ENCODE measurements at regions not wholly inside any gene's neighbourhood (a gene's known extent, or its start where the extent isn't known, plus 50 kb on each side); places are given as distances from the start of the nearest gene placed in this dataset.

GRCh38 chr3:30475038-30475808 is 131.2 kb upstream of the TGFBR2 start:
- TF ChIP-seq, protein P1, sequence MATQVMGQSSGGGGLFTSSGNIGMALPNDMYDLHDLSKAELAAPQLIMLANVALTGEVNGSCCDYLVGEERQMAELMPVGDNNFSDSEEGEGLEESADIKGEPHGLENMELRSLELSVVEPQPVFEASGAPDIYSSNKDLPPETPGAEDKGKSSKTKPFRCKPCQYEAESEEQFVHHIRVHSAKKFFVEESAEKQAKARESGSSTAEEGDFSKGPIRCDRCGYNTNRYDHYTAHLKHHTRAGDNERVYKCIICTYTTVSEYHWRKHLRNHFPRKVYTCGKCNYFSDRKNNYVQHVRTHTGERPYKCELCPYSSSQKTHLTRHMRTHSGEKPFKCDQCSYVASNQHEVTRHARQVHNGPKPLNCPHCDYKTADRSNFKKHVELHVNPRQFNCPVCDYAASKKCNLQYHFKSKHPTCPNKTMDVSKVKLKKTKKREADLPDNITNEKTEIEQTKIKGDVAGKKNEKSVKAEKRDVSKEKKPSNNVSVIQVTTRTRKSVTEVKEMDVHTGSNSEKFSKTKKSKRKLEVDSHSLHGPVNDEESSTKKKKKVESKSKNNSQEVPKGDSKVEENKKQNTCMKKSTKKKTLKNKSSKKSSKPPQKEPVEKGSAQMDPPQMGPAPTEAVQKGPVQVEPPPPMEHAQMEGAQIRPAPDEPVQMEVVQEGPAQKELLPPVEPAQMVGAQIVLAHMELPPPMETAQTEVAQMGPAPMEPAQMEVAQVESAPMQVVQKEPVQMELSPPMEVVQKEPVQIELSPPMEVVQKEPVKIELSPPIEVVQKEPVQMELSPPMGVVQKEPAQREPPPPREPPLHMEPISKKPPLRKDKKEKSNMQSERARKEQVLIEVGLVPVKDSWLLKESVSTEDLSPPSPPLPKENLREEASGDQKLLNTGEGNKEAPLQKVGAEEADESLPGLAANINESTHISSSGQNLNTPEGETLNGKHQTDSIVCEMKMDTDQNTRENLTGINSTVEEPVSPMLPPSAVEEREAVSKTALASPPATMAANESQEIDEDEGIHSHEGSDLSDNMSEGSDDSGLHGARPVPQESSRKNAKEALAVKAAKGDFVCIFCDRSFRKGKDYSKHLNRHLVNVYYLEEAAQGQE (IDR thresholded peaks at IDR 0.05; ENCODE audit: borderline replicate concordance), result no peak
- TF ChIP-seq POLR2AphosphoS5 (IDR thresholded peaks at IDR 0.05) (no peak), EP300 (conservative IDR thresholded peaks at IDR 0.05; ENCODE audit: poor library complexity, severe bottlenecking) (no peak), EZH2 (IDR thresholded peaks at IDR 0.05; ENCODE audit: borderline replicate concordance, insufficient read depth, low read length, poor library complexity, severe bottlenecking) (no peak), TAF1 (IDR thresholded peaks at IDR 0.05; ENCODE audit: low read depth) (no peak), MXI1 (conservative IDR thresholded peaks at IDR 0.05; ENCODE audit: poor library complexity, severe bottlenecking) (no peak), SMC3 (conservative IDR thresholded peaks at IDR 0.05; ENCODE audit: poor library complexity) (no peak), RAD21 (conservative IDR thresholded peaks at IDR 0.05) (no peak)
- TF ChIP-seq, protein P2, sequence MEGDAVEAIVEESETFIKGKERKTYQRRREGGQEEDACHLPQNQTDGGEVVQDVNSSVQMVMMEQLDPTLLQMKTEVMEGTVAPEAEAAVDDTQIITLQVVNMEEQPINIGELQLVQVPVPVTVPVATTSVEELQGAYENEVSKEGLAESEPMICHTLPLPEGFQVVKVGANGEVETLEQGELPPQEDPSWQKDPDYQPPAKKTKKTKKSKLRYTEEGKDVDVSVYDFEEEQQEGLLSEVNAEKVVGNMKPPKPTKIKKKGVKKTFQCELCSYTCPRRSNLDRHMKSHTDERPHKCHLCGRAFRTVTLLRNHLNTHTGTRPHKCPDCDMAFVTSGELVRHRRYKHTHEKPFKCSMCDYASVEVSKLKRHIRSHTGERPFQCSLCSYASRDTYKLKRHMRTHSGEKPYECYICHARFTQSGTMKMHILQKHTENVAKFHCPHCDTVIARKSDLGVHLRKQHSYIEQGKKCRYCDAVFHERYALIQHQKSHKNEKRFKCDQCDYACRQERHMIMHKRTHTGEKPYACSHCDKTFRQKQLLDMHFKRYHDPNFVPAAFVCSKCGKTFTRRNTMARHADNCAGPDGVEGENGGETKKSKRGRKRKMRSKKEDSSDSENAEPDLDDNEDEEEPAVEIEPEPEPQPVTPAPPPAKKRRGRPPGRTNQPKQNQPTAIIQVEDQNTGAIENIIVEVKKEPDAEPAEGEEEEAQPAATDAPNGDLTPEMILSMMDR (IDR thresholded peaks at IDR 0.05; ENCODE audit: poor library complexity, severe bottlenecking), result no peak
- H3K9me3 ChIP-seq (ENCODE audit: low read length), result no peaks in the 10 kb centered on the region
- no peak overlapping the region for H3K9ac ChIP-seq (ENCODE audit: low read length)
- H3K79me2 ChIP-seq (replicated peaks; ENCODE audit: insufficient read depth, low read length), result no peaks in the 10 kb centered on the region
- H3F3A ChIP-seq (ENCODE audit: insufficient read depth, low read length, poor library complexity, severe bottlenecking), result no peaks in the 10 kb centered on the region
- H3K27ac ChIP-seq (ENCODE audit: low read length), result no peak overlapping the region
- no peaks in the 10 kb centered on the region for H3K9me2 ChIP-seq (ENCODE audit: insufficient read depth, low read length)
- H3K36me3 ChIP-seq (ENCODE audit: insufficient read depth, low read length), result no peaks in the 10 kb centered on the region
- H2AFZ ChIP-seq (ENCODE audit: low read depth, low read length), result no peak overlapping the region
- H4K20me1 ChIP-seq (ENCODE audit: insufficient read depth), result no peaks in the 10 kb centered on the region
- no peak overlapping the region for H3K4me2 ChIP-seq (ENCODE audit: low read length)
- no peak overlapping the region for H3K4me3 ChIP-seq (ENCODE audit: low read length)
- no peaks in the 10 kb centered on the region for H3K27me3 ChIP-seq (ENCODE audit: insufficient read depth, low read depth, low read length)

GRCh38 chr3:30475809-30476178 is 130.6 kb upstream of the TGFBR2 start:
- no peaks in the 10 kb centered on the region for H3F3A ChIP-seq (ENCODE audit: insufficient read depth, low read length, poor library complexity, severe bottlenecking)
- H3K79me2 ChIP-seq (replicated peaks; ENCODE audit: insufficient read depth, low read length), result no peaks in the 10 kb centered on the region
- H4K20me1 ChIP-seq (ENCODE audit: insufficient read depth), result no peaks in the 10 kb centered on the region
- no peak overlapping the region for H3K4me2 ChIP-seq (ENCODE audit: low read length)
- H3K27me3 ChIP-seq (ENCODE audit: insufficient read depth, low read depth, low read length), result no peaks in the 10 kb centered on the region
- no peaks in the 10 kb centered on the region for H3K36me3 ChIP-seq (ENCODE audit: insufficient read depth, low read length)
- no peak overlapping the region for H3K4me3 ChIP-seq (ENCODE audit: low read length)
- TF ChIP-seq EZH2 (IDR thresholded peaks at IDR 0.05; ENCODE audit: borderline replicate concordance, insufficient read depth, low read length, poor library complexity, severe bottlenecking), result no peak
- TF ChIP-seq SMC3 (conservative IDR thresholded peaks at IDR 0.05; ENCODE audit: poor library complexity), result no peak
- TF ChIP-seq POLR2AphosphoS5 (IDR thresholded peaks at IDR 0.05), result no peak
- no peak for TF ChIP-seq RAD21 (conservative IDR thresholded peaks at IDR 0.05)
- no peak for TF ChIP-seq TAF1 (IDR thresholded peaks at IDR 0.05; ENCODE audit: low read depth)
- TF ChIP-seq MXI1 (conservative IDR thresholded peaks at IDR 0.05; ENCODE audit: poor library complexity, severe bottlenecking), result no peak
- TF ChIP-seq, protein P2 (IDR thresholded peaks at IDR 0.05; ENCODE audit: poor library complexity, severe bottlenecking), result no peak
- TF ChIP-seq EP300 (conservative IDR thresholded peaks at IDR 0.05; ENCODE audit: poor library complexity, severe bottlenecking), result no peak
- TF ChIP-seq, protein P1 (IDR thresholded peaks at IDR 0.05; ENCODE audit: borderline replicate concordance), result no peak
- no peak overlapping the region for H3K9ac ChIP-seq (ENCODE audit: low read length)
- H3K9me3 ChIP-seq (ENCODE audit: low read length), result no peaks in the 10 kb centered on the region
- H3K27ac ChIP-seq (ENCODE audit: low read length), result no peak overlapping the region
- no peak overlapping the region for H2AFZ ChIP-seq (ENCODE audit: low read depth, low read length)
- no peaks in the 10 kb centered on the region for H3K9me2 ChIP-seq (ENCODE audit: insufficient read depth, low read length)

Data from neural cell (in vitro differentiated cells).